ENCODE measurements at regions not wholly inside any gene's neighbourhood (a gene's known extent, or its start where the extent isn't known, plus 50 kb on each side); places are given as distances from the start of the nearest gene placed in this dataset.
A peak's percentile ranks its signal among the peaks of the same experiment; 100 is the strongest.

DNA sequence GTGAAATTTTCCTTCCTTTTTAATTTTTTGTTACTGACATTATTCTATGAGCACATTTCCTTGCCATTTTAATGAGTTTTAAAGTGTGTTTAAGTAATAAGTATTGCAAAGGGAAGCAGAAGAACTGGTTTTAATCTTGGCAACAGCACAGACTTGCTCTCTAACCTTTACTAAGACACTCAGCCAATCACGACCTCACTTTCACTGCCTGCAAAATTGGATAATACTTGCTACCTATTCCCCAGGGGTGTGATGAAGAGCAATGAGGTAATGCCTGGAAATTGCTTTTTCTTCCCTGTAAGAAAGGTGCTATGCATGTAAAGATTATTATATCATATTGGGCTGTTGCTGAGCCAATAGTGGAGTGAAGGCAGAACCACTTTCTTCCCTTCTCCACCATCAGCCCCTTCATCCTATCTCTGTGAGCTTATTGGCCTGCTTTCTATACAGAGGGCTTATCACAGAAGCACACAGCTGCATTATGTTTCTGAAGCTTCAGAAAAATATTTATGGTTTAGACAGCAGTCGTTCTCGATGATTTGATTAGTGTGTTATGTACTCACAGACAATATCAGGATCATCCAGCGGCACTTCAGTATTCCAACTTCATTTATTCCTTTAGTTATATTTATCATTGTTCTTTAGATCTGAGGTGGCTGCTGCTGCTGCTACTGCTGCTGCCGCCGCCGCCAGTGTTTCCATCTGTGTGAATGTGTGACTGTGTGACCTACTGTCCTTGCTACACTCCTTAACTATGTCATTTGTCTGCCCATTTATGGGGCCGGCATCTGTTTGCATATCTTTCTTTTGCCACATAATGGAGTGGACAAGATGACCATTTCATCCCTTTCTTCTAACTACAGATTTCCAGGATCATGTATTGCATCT, 255.1 kb downstream of the C4orf33 start:
- 90% methylated on average over 8 of the region's 8 CpGs for WGBS
- no peak for DNase-seq (ENCODE audit: low read depth in 6 of 9, low spot score in 9 of 9)

GRCh38 chr4:129352480-129352879, 256.5 kb downstream of the C4orf33 start:
- no peak for DNase-seq (ENCODE audit: low read depth in 6 of 9, low spot score in 9 of 9)
- no peaks in the 10 kb centered on the region for H3K36me3 ChIP-seq (ENCODE audit: control insufficient read depth in 2 of 2, insufficient read depth in 2 of 2, low read length in 1 of 2)
- H3K27me3 ChIP-seq (ENCODE audit: control insufficient read depth in 2 of 2, insufficient read depth in 1 of 2, low read length in 1 of 2), result no peaks in the 10 kb centered on the region
- WGBS, result 88% methylated on average over 4 of the region's 4 CpGs
- no peaks in the 10 kb centered on the region for H3K4me1 ChIP-seq (ENCODE audit: control insufficient read depth in 2 of 2, insufficient read depth in 2 of 2, low read length in 2 of 2)
- H3K27ac ChIP-seq (ENCODE audit: low read depth in 1 of 2, low read length in 1 of 2), result no peak overlapping the region
- no peak overlapping the region for H3K4me3 ChIP-seq (ENCODE audit: low read length in 2 of 2)
- no peaks in the 10 kb centered on the region for H3K9me3 ChIP-seq (ENCODE audit: control insufficient read depth in 2 of 2, insufficient read depth in 1 of 2, low read length in 1 of 2)

More for the DNA sequence above, 255.1 kb downstream of the C4orf33 start:
- no peaks in the 10 kb centered on the region for H3K9me3 ChIP-seq (ENCODE audit: control insufficient read depth in 2 of 2, insufficient read depth in 1 of 2, low read length in 1 of 2)
- no peaks in the 10 kb centered on the region for H3K27me3 ChIP-seq (ENCODE audit: control insufficient read depth in 2 of 2, insufficient read depth in 1 of 2, low read length in 1 of 2)
- H3K36me3 ChIP-seq (ENCODE audit: control insufficient read depth in 2 of 2, insufficient read depth in 2 of 2, low read length in 1 of 2), result no peaks in the 10 kb centered on the region
- H3K27ac ChIP-seq (ENCODE audit: low read depth in 1 of 2, low read length in 1 of 2), result no peak overlapping the region
- H3K4me1 ChIP-seq (ENCODE audit: control insufficient read depth in 2 of 2, insufficient read depth in 2 of 2, low read length in 2 of 2), result no peaks in the 10 kb centered on the region
- no peak overlapping the region for H3K4me3 ChIP-seq (ENCODE audit: low read length in 2 of 2)

- no peak overlapping the region for H3K27ac ChIP-seq (ENCODE audit: low read depth in 1 of 2, low read length in 1 of 2)
- H3K27me3 ChIP-seq (ENCODE audit: control insufficient read depth in 2 of 2, insufficient read depth in 1 of 2, low read length in 1 of 2), result no peaks in the 10 kb centered on the region
- no peak for DNase-seq (ENCODE audit: low read depth in 6 of 9, low spot score in 9 of 9)
- H3K4me1 ChIP-seq (ENCODE audit: control insufficient read depth in 2 of 2, insufficient read depth in 2 of 2, low read length in 2 of 2), result no peaks in the 10 kb centered on the region
- no peaks in the 10 kb centered on the region for H3K36me3 ChIP-seq (ENCODE audit: control insufficient read depth in 2 of 2, insufficient read depth in 2 of 2, low read length in 1 of 2)
- WGBS, result 100% methylated on average over 1 of the region's 1 CpG
- no peak overlapping the region for H3K4me3 ChIP-seq (ENCODE audit: low read length in 2 of 2)
- no peaks in the 10 kb centered on the region for H3K9me3 ChIP-seq (ENCODE audit: control insufficient read depth in 2 of 2, insufficient read depth in 1 of 2, low read length in 1 of 2)
Measured at GRCh38 chr4:129353490-129353889, 257.5 kb downstream of the C4orf33 start.

DNA sequence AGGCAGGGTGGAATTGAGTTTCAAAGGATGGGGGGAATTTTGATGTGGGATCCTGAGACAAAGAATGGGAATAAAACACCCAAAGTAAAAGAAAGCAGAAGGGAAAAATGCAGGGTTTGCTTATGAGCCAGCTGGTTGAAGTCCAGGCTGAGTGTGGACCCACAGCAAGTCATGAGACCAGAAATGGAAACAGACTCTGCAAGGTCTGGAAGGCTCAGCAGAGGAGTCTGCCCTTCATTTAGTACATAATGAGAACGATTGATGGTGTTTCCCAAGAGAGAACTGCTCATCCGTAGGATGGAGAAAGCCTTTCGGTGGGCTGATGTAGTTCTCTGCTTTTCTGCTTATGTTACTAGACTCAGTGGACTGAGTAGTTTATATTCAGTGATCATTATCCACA, 259.1 kb downstream of the C4orf33 start:
- H3K27me3 ChIP-seq (ENCODE audit: control insufficient read depth in 2 of 2, insufficient read depth in 1 of 2, low read length in 1 of 2), result no peaks in the 10 kb centered on the region
- no peaks in the 10 kb centered on the region for H3K9me3 ChIP-seq (ENCODE audit: control insufficient read depth in 2 of 2, insufficient read depth in 1 of 2, low read length in 1 of 2)
- no peak overlapping the region for H3K27ac ChIP-seq (ENCODE audit: low read depth in 1 of 2, low read length in 1 of 2)
- 95% methylated on average over 3 of the region's 3 CpGs for WGBS
- H3K4me3 ChIP-seq (ENCODE audit: low read length in 2 of 2), result no peak overlapping the region
- no peak for DNase-seq (ENCODE audit: low read depth in 6 of 9, low spot score in 9 of 9)
- no peaks in the 10 kb centered on the region for H3K36me3 ChIP-seq (ENCODE audit: control insufficient read depth in 2 of 2, insufficient read depth in 2 of 2, low read length in 1 of 2)
- H3K4me1 ChIP-seq (ENCODE audit: control insufficient read depth in 2 of 2, insufficient read depth in 2 of 2, low read length in 2 of 2), result no peaks in the 10 kb centered on the region

GRCh38 chr4:129355516-129355915, 259.6 kb downstream of the C4orf33 start:
- WGBS, result 88% methylated on average over 4 of the region's 4 CpGs
- no peak for DNase-seq (ENCODE audit: low read depth in 6 of 9, low spot score in 9 of 9)
- no peaks in the 10 kb centered on the region for H3K4me1 ChIP-seq (ENCODE audit: control insufficient read depth in 2 of 2, insufficient read depth in 2 of 2, low read length in 2 of 2)

DNA sequence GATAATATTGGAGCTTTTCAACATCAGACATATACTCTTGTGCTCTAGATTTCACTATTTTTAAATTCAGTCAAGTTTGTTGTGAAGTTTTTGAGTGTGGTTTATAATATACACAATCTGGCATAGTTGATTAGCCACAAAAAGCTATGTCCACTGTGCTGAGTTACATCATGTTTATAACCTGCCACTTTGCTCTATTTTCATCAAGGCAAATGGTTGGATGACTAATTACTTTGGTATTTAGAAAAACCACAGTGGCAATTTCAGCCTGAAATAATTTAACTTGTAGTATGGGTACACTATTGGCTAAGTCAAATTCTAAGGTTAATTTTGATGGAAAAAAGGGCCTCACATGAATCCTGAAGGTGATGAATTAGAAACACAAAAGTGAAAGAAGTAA, 262.6 kb downstream of the C4orf33 start:
- H3K9me3 ChIP-seq (ENCODE audit: control insufficient read depth in 2 of 2, insufficient read depth in 1 of 2, low read length in 1 of 2), result no peaks in the 10 kb centered on the region
- H3K36me3 ChIP-seq (ENCODE audit: control insufficient read depth in 2 of 2, insufficient read depth in 2 of 2, low read length in 1 of 2), result no peaks in the 10 kb centered on the region
- DNase-seq (ENCODE audit: low read depth in 6 of 9, low spot score in 9 of 9), result no peak
- no peaks in the 10 kb centered on the region for H3K27me3 ChIP-seq (ENCODE audit: control insufficient read depth in 2 of 2, insufficient read depth in 1 of 2, low read length in 1 of 2)
- no peak overlapping the region for H3K4me3 ChIP-seq (ENCODE audit: low read length in 2 of 2)
- H3K4me1 ChIP-seq (ENCODE audit: control insufficient read depth in 2 of 2, insufficient read depth in 2 of 2, low read length in 2 of 2), result no peaks in the 10 kb centered on the region
- H3K27ac ChIP-seq (ENCODE audit: low read depth in 1 of 2, low read length in 1 of 2), result no peak overlapping the region

More at GRCh38 chr4:129355516-129355915, 259.6 kb downstream of the C4orf33 start:
- Histone ChIP-seq H3K36me3 (ENCODE audit: control insufficient read depth in 2 of 2, insufficient read depth in 2 of 2, low read length in 1 of 2) (no peaks in the 10 kb centered on the region), H3K4me3 (ENCODE audit: low read length in 2 of 2) (no peak overlapping the region), H3K9me3 (ENCODE audit: control insufficient read depth in 2 of 2, insufficient read depth in 1 of 2, low read length in 1 of 2) (no peaks in the 10 kb centered on the region), H3K27ac (ENCODE audit: low read depth in 1 of 2, low read length in 1 of 2) (no peak overlapping the region), H3K27me3 (ENCODE audit: control insufficient read depth in 2 of 2, insufficient read depth in 1 of 2, low read length in 1 of 2) (no peaks in the 10 kb centered on the region)

DNA sequence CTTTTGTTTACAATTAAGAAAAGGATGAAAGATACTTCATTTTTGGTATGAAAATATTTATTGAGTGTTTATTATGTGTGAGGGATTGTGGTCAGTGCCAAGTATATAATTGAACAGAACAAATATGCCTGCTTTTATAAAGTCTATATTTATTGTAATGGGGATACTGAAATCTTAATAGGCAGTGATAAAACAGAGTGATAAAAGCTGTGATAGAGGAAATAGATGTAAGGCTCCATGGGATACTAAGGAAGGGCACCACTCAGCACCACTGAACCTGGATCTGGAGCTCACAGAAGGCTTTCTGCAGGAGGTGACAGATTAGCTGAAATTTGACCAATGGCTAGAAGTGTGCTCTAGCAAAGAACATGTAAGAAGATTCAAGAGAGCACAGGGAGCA, 263.5 kb downstream of the C4orf33 start:
- H3K9me3 ChIP-seq (ENCODE audit: control insufficient read depth in 2 of 2, insufficient read depth in 1 of 2, low read length in 1 of 2), result no peaks in the 10 kb centered on the region
- no peak overlapping the region for H3K27ac ChIP-seq (ENCODE audit: low read depth in 1 of 2, low read length in 1 of 2)
- H3K4me3 ChIP-seq (ENCODE audit: low read length in 2 of 2), result no peak overlapping the region
- no peaks in the 10 kb centered on the region for H3K27me3 ChIP-seq (ENCODE audit: control insufficient read depth in 2 of 2, insufficient read depth in 1 of 2, low read length in 1 of 2)
- no peaks in the 10 kb centered on the region for H3K4me1 ChIP-seq (ENCODE audit: control insufficient read depth in 2 of 2, insufficient read depth in 2 of 2, low read length in 2 of 2)
- no peak for DNase-seq (ENCODE audit: low read depth in 6 of 9, low spot score in 9 of 9)
- H3K36me3 ChIP-seq (ENCODE audit: control insufficient read depth in 2 of 2, insufficient read depth in 2 of 2, low read length in 1 of 2), result no peaks in the 10 kb centered on the region

DNA sequence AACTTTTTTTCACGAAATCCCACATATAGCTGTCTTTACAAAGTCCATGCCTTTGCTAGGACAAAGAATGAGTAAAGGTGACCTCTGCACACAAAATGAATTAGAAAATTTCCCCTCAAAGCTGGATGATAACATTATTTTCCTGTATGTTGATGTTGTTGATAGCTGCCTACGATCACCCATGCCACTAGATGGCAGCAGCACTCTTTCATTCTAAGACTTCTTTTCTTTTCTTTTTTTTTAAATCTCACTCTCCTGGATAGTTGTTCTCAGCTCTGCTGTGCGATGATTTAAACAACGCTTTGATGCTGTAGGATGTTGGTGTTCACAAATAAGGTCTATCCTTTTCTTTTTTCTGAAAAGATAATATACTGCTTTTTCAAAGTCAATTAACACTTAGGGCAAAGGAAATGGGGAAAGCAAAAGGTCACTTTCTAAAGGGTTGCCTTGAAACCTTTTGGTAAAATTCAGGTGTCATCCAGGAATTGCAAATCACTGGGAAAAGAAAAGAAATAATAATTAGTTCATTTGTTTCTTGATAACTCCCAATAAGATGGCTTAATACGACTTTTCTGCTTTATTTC, 266.8 kb downstream of the C4orf33 start:
- Histone ChIP-seq H3K4me1 (ENCODE audit: control insufficient read depth in 2 of 2, insufficient read depth in 2 of 2, low read length in 2 of 2) (no peaks in the 10 kb centered on the region), H3K27me3 (ENCODE audit: control insufficient read depth in 2 of 2, insufficient read depth in 1 of 2, low read length in 1 of 2) (no peaks in the 10 kb centered on the region), H3K4me3 (ENCODE audit: low read length in 2 of 2) (no peak overlapping the region), H3K27ac (ENCODE audit: low read depth in 1 of 2, low read length in 1 of 2) (no peak overlapping the region), H3K36me3 (ENCODE audit: control insufficient read depth in 2 of 2, insufficient read depth in 2 of 2, low read length in 1 of 2) (no peaks in the 10 kb centered on the region), H3K9me3 (ENCODE audit: control insufficient read depth in 2 of 2, insufficient read depth in 1 of 2, low read length in 1 of 2) (no peaks in the 10 kb centered on the region)
- WGBS, result 12% methylated on average over 5 of the region's 5 CpGs
- DNase-seq (ENCODE audit: low read depth in 6 of 9, low spot score in 9 of 9), result peak; percentile 23 to 87 (median 61)

DNA sequence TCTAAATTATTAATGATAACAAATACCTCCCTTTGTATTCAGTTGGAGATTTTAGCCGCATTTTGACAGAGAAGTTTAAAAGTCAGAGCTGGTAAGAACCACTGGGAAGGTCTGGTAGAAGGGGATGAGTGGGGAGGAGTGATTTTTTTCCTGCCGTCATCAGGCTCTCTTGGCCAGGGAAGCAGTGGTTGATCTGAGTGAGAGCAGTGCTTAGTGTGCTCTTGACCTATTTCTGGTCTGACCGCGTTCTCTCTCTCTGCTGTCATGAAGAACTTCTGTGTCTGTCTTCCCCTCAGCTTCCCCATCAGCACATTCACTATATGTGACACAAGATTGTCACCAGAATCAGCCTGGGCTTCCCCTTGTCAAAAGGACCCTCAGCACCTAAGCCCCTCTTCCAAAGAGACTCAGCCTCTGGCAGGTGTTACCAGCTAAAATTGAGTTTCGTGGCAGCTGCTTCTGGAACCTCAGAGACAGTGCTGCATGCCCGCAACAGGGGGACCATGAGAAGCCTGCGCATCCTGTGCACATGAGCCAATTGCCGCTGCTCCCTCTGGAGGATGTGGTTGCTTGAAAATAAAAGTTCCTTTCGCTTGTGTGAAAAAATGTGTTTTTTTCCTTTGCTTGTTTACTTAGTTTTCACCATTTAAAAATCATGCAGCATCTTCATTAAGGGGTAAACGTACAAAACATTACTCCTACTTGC, 268.9 kb downstream of the C4orf33 start:
- 90% methylated on average over 10 of the region's 10 CpGs for WGBS

More for the DNA sequence above, 268.9 kb downstream of the C4orf33 start:
- peak in 3 of 9 donors; percentile 10 to 65 (median 18) for DNase-seq (ENCODE audit: low read depth in 6 of 9, low spot score in 9 of 9)
- Histone ChIP-seq H3K4me3 (ENCODE audit: low read length in 2 of 2) (no peak overlapping the region), H3K27me3 (ENCODE audit: control insufficient read depth in 2 of 2, insufficient read depth in 1 of 2, low read length in 1 of 2) (no peaks in the 10 kb centered on the region), H3K9me3 (ENCODE audit: control insufficient read depth in 2 of 2, insufficient read depth in 1 of 2, low read length in 1 of 2) (no peaks in the 10 kb centered on the region), H3K27ac (ENCODE audit: low read depth in 1 of 2, low read length in 1 of 2) (no peak overlapping the region), H3K4me1 (ENCODE audit: control insufficient read depth in 2 of 2, insufficient read depth in 2 of 2, low read length in 2 of 2) (no peaks in the 10 kb centered on the region), H3K36me3 (ENCODE audit: control insufficient read depth in 2 of 2, insufficient read depth in 2 of 2, low read length in 1 of 2) (no peaks in the 10 kb centered on the region)
